Mesenchymal stem cell (in vitro differentiated cells and primary cell): ENCODE measurements at regions not wholly inside any gene's neighbourhood (a gene's known extent, or its start where the extent isn't known, plus 50 kb on each side); places are given as distances from the start of the nearest gene placed in this dataset.
A peak's percentile ranks its signal among the peaks of the same experiment; 100 is the strongest.

ENCODE experiments used
- DNase-seq: peaks from one replicate; pipeline ENCODE4 v3.0.0-alpha.2; 2013
- H2AFZ ChIP-seq: one replicate; pipeline ENCODE4 v1.6.1; 2013; ENCODE audit warnings: low read depth, mild to moderate bottlenecking, control low read depth, inconsistent platforms, low read length, moderate library complexity
- H2AK5ac ChIP-seq: 2 replicates; pipeline ENCODE4 v1.6.1; 2013; ENCODE audit warnings: low read length, moderate library complexity, mild to moderate bottlenecking, inconsistent platforms; ENCODE audit not compliant: severe bottlenecking
- H2BK120ac ChIP-seq: one replicate; pipeline ENCODE4 v1.6.1; 2013; ENCODE audit warnings: low read depth, mild to moderate bottlenecking, inconsistent platforms, low read length, moderate library complexity
- H2BK12ac ChIP-seq, 2 experiments: one replicate each; pipeline ENCODE4 v1.6.1; 2013; ENCODE audit warnings: inconsistent platforms in 2 of 2, low read length in 2 of 2, mild to moderate bottlenecking in 2 of 2, moderate library complexity in 2 of 2, control low read depth in 1 of 2
- H2BK15ac ChIP-seq: one replicate; pipeline ENCODE4 v1.6.1; 2013; ENCODE audit warnings: mild to moderate bottlenecking, low read depth, inconsistent platforms; ENCODE audit not compliant: poor library complexity, severe bottlenecking
- H2BK5ac ChIP-seq: 2 replicates; pipeline ENCODE4 v1.6.1; 2013; ENCODE audit warnings: low read depth, mild to moderate bottlenecking, low read length, control low read depth, inconsistent platforms; ENCODE audit not compliant: poor library complexity, severe bottlenecking
- H3K14ac ChIP-seq, 2 experiments: one replicate each; pipeline ENCODE4 v1.6.1; 2013; ENCODE audit warnings: inconsistent platforms in 2 of 2, low read length in 2 of 2, control low read depth in 1 of 2, mild to moderate bottlenecking in 1 of 2, moderate library complexity in 1 of 2
- H3K18ac ChIP-seq, 2 experiments: one replicate each; pipeline ENCODE4 v1.6.1; 2013; ENCODE audit warnings: inconsistent platforms in 2 of 2, low read length in 2 of 2, control low read depth in 1 of 2, low read depth in 1 of 2, mild to moderate bottlenecking in 1 of 2
- H3K23ac ChIP-seq, 2 experiments: one replicate each; pipeline ENCODE4 v1.6.1; 2013; ENCODE audit warnings: inconsistent platforms in 2 of 2, low read length in 2 of 2, mild to moderate bottlenecking in 2 of 2, moderate library complexity in 2 of 2, control low read depth in 1 of 2
- H3K27ac ChIP-seq: 2 replicates; pipeline ENCODE4 v1.5.1; 2013; ENCODE audit warnings: mild to moderate bottlenecking, moderate library complexity, low read length, control low read depth, inconsistent platforms; ENCODE audit not compliant: poor library complexity, severe bottlenecking
- H3K27me3 ChIP-seq, 2 experiments: 2 replicates each; pipeline versions ENCODE4 v1.6.1 to v1.7.0; 2013; ENCODE audit warnings: low read length in 2 of 2, mild to moderate bottlenecking in 2 of 2, moderate library complexity in 2 of 2, control low read depth in 1 of 2, inconsistent platforms in 1 of 2; ENCODE audit not compliant: control insufficient read depth in 1 of 2, insufficient read depth in 1 of 2
- H3K36me3 ChIP-seq, 2 experiments: 2 replicates each; pipeline versions ENCODE4 v1.6.1 to v1.7.0; 2013; ENCODE audit warnings: low read length in 2 of 2, control low read depth in 1 of 2, inconsistent platforms in 1 of 2, low read depth in 1 of 2, mild to moderate bottlenecking in 1 of 2; ENCODE audit not compliant: insufficient read depth in 2 of 2, control insufficient read depth in 1 of 2
- H3K4ac ChIP-seq, 2 experiments: one replicate each; pipeline ENCODE4 v1.6.1; 2013; ENCODE audit warnings: inconsistent platforms in 2 of 2, low read length in 2 of 2, mild to moderate bottlenecking in 2 of 2, moderate library complexity in 2 of 2, control low read depth in 1 of 2, low read depth in 1 of 2
- H3K4me1 ChIP-seq: 2 replicates; pipeline ENCODE4 v1.6.1; 2013; ENCODE audit warnings: low read depth, low read length, control low read depth; ENCODE audit not compliant: control insufficient read depth, insufficient read depth
- H3K4me2 ChIP-seq: 2 replicates; pipeline ENCODE4 v1.6.1; 2013; ENCODE audit warnings: low read length, mild to moderate bottlenecking, inconsistent platforms; ENCODE audit not compliant: poor library complexity, severe bottlenecking
- H3K4me3 ChIP-seq, 2 experiments: 2 replicates each; pipeline versions ENCODE4 v1.5.1 to v1.7.0; 2013; ENCODE audit warnings: low read length in 2 of 2, mild to moderate bottlenecking in 2 of 2, control low read depth in 1 of 2, low read depth in 1 of 2; ENCODE audit not compliant: insufficient read depth in 1 of 2
- H3K79me1 ChIP-seq: replicated peaks from 2 replicates; pipeline ENCODE4 v1.6.1; 2013; ENCODE audit warnings: mild to moderate bottlenecking, control low read depth, low read length, inconsistent platforms; ENCODE audit not compliant: poor library complexity, severe bottlenecking
- H3K9ac ChIP-seq: 2 replicates; pipeline ENCODE4 v1.7.0; 2013; ENCODE audit warnings: mild to moderate bottlenecking, low read length, moderate library complexity
- H3K9me3 ChIP-seq: 2 replicates; pipeline ENCODE4 v1.7.0; 2013; ENCODE audit warnings: mild to moderate bottlenecking, low read length; ENCODE audit not compliant: control insufficient read depth
- H4K8ac ChIP-seq: one replicate; pipeline ENCODE4 v1.6.1; 2013; ENCODE audit warnings: inconsistent platforms, mild to moderate bottlenecking, low read length, moderate library complexity
- H4K91ac ChIP-seq: one replicate; pipeline ENCODE4 v1.6.1; 2013; ENCODE audit warnings: mild to moderate bottlenecking, low read length, inconsistent platforms
- WGBS: methylation state at CpG from one replicate; pipeline ENCODE4 v1.1.7; 2013; ENCODE audit warnings: mixed read lengths; 5-methylcytosine and 5-hydroxymethylcytosine counted together

DNA sequence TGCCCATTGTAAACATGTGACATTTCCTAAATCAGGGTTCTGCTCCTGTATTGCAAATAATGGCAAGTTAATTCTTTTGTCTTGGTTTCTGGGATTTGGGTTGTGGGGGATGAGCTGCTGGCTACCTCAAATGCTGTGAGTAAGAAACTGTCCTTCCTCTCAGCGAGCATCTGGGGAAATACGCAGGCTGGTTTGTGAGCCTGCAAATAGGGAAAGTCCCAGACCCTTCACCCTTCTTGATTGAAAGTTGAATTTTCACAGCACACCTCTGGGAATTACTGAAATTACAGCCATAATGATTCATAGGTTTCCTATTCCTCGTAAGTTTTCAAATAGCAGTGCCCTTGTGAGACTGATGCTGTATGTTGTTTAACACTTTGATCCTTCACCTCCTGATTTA lies 138.1 kb downstream of the TBXT start:
- peak overlapping the region; percentile 62 for H2AK5ac ChIP-seq
- no peak overlapping the region for H3K27ac ChIP-seq
- no peaks in the 10 kb centered on the region for H3K9me3 ChIP-seq
- no peaks in the 10 kb centered on the region for H3K27me3 ChIP-seq
- no peaks in the 10 kb centered on the region for H3K79me1 ChIP-seq
- 0% methylated on average over 1 of the region's 3 CpGs for WGBS
- peak overlapping the region; percentile 21 for H4K8ac ChIP-seq
- no peak overlapping the region for H4K91ac ChIP-seq
- peak; percentile 61 for DNase-seq
- H3K14ac ChIP-seq: no peak overlapping the region
- H2BK5ac ChIP-seq: no peak overlapping the region
- H2BK12ac ChIP-seq: peak overlapping the region; percentile 10 to 72
- H3K23ac ChIP-seq: no peak overlapping the region
- H3K4me1 ChIP-seq: peaks cover 18% of the 10 kb centered on the region
- no peak overlapping the region for H3K4me3 ChIP-seq
- H3K4me2 ChIP-seq: no peak overlapping the region
- peaks cover 0 to 6% of the 10 kb centered on the region in 2 experiments for H3K36me3 ChIP-seq
- no peak overlapping the region for H2AFZ ChIP-seq
- no peak overlapping the region for H3K4ac ChIP-seq
- no peak overlapping the region for H2BK15ac ChIP-seq
- no peak overlapping the region for H3K9ac ChIP-seq
- no peak overlapping the region for H2BK120ac ChIP-seq
- H3K18ac ChIP-seq: peak overlapping the region; percentile 35 to 46

- H4K91ac ChIP-seq: peak overlapping the region; percentile 50
- H3K36me3 ChIP-seq: peaks cover 0 to 6% of the 10 kb centered on the region in 2 experiments
- H3K4ac ChIP-seq: peak overlapping the region in 1 of 2 experiments; percentile 66
- peaks cover 15% of the 10 kb centered on the region for H3K4me1 ChIP-seq
- H4K8ac ChIP-seq: peak overlapping the region; percentile 7
- H2AFZ ChIP-seq: peak overlapping the region; percentile 32
- H3K14ac ChIP-seq: no peak overlapping the region
- H2BK15ac ChIP-seq: no peak overlapping the region
- peak overlapping the region; percentile 86 for H2AK5ac ChIP-seq
- H2BK120ac ChIP-seq: no peak overlapping the region
- DNase-seq: peak; percentile 51
- WGBS: 84% methylated on average over 1 of the region's 3 CpGs
- H3K9me3 ChIP-seq: peaks cover 5% of the 10 kb centered on the region
- no peak overlapping the region for H3K4me2 ChIP-seq
- no peak overlapping the region for H2BK5ac ChIP-seq
- H3K18ac ChIP-seq: peak overlapping the region; percentile 35 to 83
- no peak overlapping the region for H3K9ac ChIP-seq
- H3K79me1 ChIP-seq: no peaks in the 10 kb centered on the region
- no peak overlapping the region for H3K23ac ChIP-seq
- H3K4me3 ChIP-seq: no peak overlapping the region
- peak overlapping the region in 1 of 2 experiments; percentile 60 for H2BK12ac ChIP-seq
- no peaks in the 10 kb centered on the region for H3K27me3 ChIP-seq
- H3K27ac ChIP-seq: no peak overlapping the region
These were observed 139.9 kb downstream of the TBXT start for GRCh38 chr6:166027761-166028160.

DNA sequence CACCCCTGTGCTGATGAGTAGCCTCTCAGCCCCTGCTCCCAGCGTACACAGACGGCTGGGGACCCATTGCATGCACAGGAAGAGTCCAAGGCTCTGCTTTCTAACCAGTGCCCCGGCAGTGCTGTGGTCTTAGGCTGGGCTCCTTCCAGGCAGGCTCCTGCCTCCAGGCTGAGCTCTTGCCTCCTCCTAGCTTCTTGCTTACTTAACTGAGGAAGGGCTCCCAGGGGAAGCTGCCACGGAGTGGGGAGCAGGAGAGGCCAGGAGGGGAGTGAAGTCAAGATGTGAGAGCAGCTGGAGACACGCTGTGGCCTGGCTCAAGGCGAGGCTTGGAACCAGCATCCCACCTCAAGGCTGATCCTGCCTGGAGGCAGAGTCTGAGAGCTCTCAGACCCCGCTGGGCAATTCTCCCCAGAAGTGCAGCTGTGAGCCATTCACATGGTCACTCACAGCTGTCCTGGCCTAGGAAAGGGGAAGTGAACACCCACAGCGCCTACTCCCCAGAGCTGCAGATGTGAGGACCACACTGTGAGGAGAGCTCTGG lies 141.0 kb downstream of the TBXT start:
- H3K27ac ChIP-seq: no peak overlapping the region
- H3K36me3 ChIP-seq: peaks cover 0 to 6% of the 10 kb centered on the region in 2 experiments
- H4K8ac ChIP-seq: peak overlapping the region; percentile 45
- no peaks in the 10 kb centered on the region for H3K27me3 ChIP-seq
- H2BK120ac ChIP-seq: no peak overlapping the region
- no peak for DNase-seq
- peak overlapping the region; percentile 6 for H2AFZ ChIP-seq
- H2AK5ac ChIP-seq: peak overlapping the region; percentile 96
- H2BK12ac ChIP-seq: peak overlapping the region; percentile 38 to 80
- 84% methylated on average over 8 of the region's 8 CpGs for WGBS
- H2BK15ac ChIP-seq: peak overlapping the region; percentile 88
- no peak overlapping the region for H3K23ac ChIP-seq
- peak overlapping the region; percentile 5 for H4K91ac ChIP-seq
- peak overlapping the region in 1 of 2 experiments; percentile 47 for H3K4ac ChIP-seq
- peak overlapping the region in 1 of 2 experiments; percentile 24 for H3K4me3 ChIP-seq
- peaks cover 7% of the 10 kb centered on the region for H3K9me3 ChIP-seq
- peak overlapping the region; percentile 80 to 83 for H3K18ac ChIP-seq
- peaks cover 15% of the 10 kb centered on the region for H3K4me1 ChIP-seq
- H3K79me1 ChIP-seq: no peaks in the 10 kb centered on the region
- H2BK5ac ChIP-seq: peak overlapping the region; percentile 5
- no peak overlapping the region for H3K9ac ChIP-seq
- H3K14ac ChIP-seq: peak overlapping the region in 1 of 2 experiments; percentile 79
- H3K4me2 ChIP-seq: no peak overlapping the region

DNA sequence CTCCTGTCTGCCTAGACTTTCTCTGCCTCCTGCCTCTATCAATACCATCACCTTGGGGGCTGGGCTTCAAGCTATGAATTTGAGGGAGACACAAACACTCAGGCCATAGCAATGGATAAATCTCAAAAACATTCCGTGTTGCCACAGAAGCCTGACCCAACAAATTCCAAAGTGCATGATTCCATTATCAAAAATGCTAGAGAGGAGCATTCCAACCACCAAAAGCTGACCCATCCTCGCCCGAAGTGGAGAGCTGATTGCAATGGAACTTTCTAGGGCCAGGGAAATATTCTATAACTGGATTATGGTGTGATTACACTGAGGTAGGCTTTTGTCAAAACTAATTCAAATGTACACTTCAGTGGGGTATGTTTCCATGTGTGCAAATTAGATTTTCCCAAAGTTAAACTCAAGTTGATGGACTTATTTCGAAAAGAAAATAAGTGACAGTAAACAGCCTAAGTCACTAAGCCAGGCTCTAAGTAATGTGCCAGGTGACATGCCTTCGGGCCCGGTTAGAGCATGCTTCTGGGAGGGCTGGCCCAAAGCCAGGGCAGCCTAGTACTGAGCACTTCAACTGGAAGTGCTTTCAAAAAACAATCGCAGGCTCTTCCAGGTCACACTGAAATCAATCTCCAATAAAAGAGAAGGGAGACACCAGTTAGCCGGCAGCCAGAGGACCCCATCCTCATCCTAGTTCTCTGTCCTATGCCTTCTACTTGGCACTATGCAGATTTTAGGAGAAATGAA lies 142.3 kb downstream of the TBXT start:
- peak; percentile 72 for DNase-seq
- Histone ChIP-seq H4K8ac (peak overlapping the region; percentile 49), H3K27ac (peak overlapping the region; percentile 89), H2BK120ac (no peak overlapping the region), H3K9ac (peak overlapping the region; percentile 43), H3K4ac (peak overlapping the region; percentile 1 to 24), H2AK5ac (peak overlapping the region; percentile 99), H3K4me2 (no peak overlapping the region), H3K23ac (no peak overlapping the region), H2AFZ (no peak overlapping the region), H4K91ac (peak overlapping the region; percentile 43), H2BK5ac (peak overlapping the region; percentile 95), H3K27me3 (no peaks in the 10 kb centered on the region), H3K36me3 (peaks cover 0 to 6% of the 10 kb centered on the region in 2 experiments), H3K4me3 (no peak overlapping the region), H3K79me1 (no peaks in the 10 kb centered on the region), H3K4me1 (peaks cover 15% of the 10 kb centered on the region), H3K18ac (peak overlapping the region; percentile 46 to 78), H2BK12ac (peak overlapping the region in 1 of 2 experiments; percentile 69), H3K14ac (no peak overlapping the region), H3K9me3 (peaks cover 8% of the 10 kb centered on the region), H2BK15ac (no peak overlapping the region)
- 43% methylated on average over 7 of the region's 8 CpGs for WGBS
